Activated CD4-positive, CD25-positive, alpha-beta regulatory T cell treated with anti-CD3 and anti-CD28 coated beads, Interleukin-2, amount 50 U/mL, for 24 hours (primary cell): ENCODE measurements at regions not wholly inside any gene's neighbourhood (a gene's known extent, or its start where the extent isn't known, plus 50 kb on each side); places are given as distances from the start of the nearest gene placed in this dataset.

Experiments
- ATAC-seq, 2 donors: fragments of 150-1000 bp; cut with Tn5 transposase; one replicate each; pipeline ENCODE4 v1.10.0; 2021; ENCODE audit warnings: mild to moderate bottlenecking in 1 of 2, moderate library complexity in 1 of 2

GRCh38 chr2:204331988-204332387 lies 213.3 kb upstream of the PARD3B start:
- ATAC-seq = no peak

GRCh38 chr2:204332706-204333105 lies 212.6 kb upstream of the PARD3B start:
- ATAC-seq = no peak

GRCh38 chr2:204333861-204334260 lies 211.4 kb upstream of the PARD3B start:
- no peak for ATAC-seq

- no peak for ATAC-seq
These were observed 209.7 kb upstream of the PARD3B start for GRCh38 chr2:204335451-204336058.

- ATAC-seq = no peak
These were observed 209.0 kb upstream of the PARD3B start for GRCh38 chr2:204336153-204336744.

GRCh38 chr2:204337638-204338037 lies 207.6 kb upstream of the PARD3B start:
- no peak for ATAC-seq

- ATAC-seq = no peak
These were observed 206.0 kb upstream of the PARD3B start for GRCh38 chr2:204339212-204339715.

GRCh38 chr2:204340511-204340910 lies 204.8 kb upstream of the PARD3B start:
- ATAC-seq = no peak

- no peak for ATAC-seq
These were observed 203.4 kb upstream of the PARD3B start for GRCh38 chr2:204341887-204342276.

- no peak for ATAC-seq
These were observed 201.6 kb upstream of the PARD3B start for GRCh38 chr2:204343685-204344084.

GRCh38 chr2:204344119-204344518 lies 201.2 kb upstream of the PARD3B start:
- no peak for ATAC-seq

- no peak for ATAC-seq
These were observed 198.4 kb upstream of the PARD3B start for GRCh38 chr2:204346906-204347305.

- ATAC-seq = no peak
These were observed 191.5 kb upstream of the PARD3B start for GRCh38 chr2:204353823-204354222.

GRCh38 chr2:204354442-204354856 lies 190.8 kb upstream of the PARD3B start:
- ATAC-seq = no peak

GRCh38 chr2:204355688-204356087 lies 189.6 kb upstream of the PARD3B start:
- ATAC-seq = no peak

GRCh38 chr2:204356151-204356641 lies 189.1 kb upstream of the PARD3B start:
- no peak for ATAC-seq

GRCh38 chr2:204357286-204357685 lies 188.0 kb upstream of the PARD3B start:
- no peak for ATAC-seq

- no peak for ATAC-seq
These were observed 186.2 kb upstream of the PARD3B start for GRCh38 chr2:204359076-204359475.

- ATAC-seq = no peak
These were observed 184.9 kb upstream of the PARD3B start for GRCh38 chr2:204360218-204361007.

GRCh38 chr2:204361738-204362137 lies 183.5 kb upstream of the PARD3B start:
- ATAC-seq = no peak

- ATAC-seq = no peak
These were observed 182.7 kb upstream of the PARD3B start for GRCh38 chr2:204362581-204362980.

- ATAC-seq = no peak
These were observed 181.8 kb upstream of the PARD3B start for GRCh38 chr2:204363513-204363912.

GRCh38 chr2:204364860-204365535 lies 180.3 kb upstream of the PARD3B start:
- ATAC-seq = no peak
